ENCODE measurements at regions not wholly inside any gene's neighbourhood (a gene's known extent, or its start where the extent isn't known, plus 50 kb on each side); places are given as distances from the start of the nearest gene placed in this dataset.

DNA sequence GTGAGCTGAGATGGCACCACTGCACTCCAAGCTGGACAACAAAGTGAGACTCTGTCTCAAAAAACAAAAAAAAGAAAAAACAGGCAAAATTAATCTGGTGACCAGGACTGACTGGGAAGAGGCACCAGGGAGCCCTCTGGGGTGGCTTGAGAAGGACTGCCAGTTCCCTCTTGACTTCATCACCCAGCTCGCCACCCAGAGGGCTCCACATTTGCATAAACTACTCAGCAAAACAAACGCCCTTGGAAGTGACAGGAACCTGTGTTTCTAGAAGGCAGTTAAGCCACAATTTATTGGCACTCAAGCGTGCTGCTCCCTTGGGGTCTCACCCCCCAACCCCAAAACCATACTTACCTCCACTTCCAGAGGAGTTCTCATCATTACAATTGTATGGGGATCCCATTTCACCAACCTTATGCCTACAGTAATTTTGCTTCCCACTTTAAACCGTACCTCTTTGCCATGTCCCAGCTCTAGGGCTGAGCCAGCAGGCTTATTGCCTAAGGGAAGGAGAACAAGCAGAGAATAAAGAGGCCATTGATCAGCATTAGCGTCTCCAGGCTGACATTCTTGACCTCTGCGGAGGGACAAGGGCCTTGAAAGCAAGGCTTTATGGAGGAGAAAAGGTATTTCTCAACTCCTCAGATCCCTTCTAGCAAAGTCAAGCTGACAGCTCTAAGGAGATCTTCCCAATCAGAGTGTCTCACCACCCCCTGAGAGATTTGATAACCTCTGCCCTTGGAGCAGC is 357.4 kb downstream of the SHQ1 start:
- Histone ChIP-seq H2AFZ (ENCODE audit: low read depth, low read length, severe bottlenecking) (no peak overlapping the region), H3K9ac (ENCODE audit: low read length) (no peak overlapping the region)

DNA sequence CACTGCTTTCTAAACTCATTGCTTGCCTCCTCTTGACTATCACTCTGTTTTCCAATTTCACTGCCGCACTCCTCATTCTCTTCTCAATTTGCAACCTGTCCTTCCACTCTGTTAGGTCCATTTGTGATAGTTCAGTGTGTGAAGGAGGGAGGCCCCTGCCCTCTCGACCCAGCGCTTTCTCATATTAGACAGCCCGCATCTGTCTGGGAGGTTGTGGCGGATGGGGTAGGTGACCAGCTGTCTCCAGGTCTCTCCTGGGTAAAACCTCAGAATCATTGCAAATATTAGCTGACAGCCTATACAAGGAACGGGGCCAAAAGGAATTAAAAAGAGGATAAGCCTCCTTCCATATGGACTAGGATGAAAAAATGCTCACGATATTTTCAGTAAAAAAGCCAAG is 358.3 kb downstream of the SHQ1 start:
- H3K27me3 ChIP-seq (ENCODE audit: low read length): no peaks in the 10 kb centered on the region
- H3K4me2 ChIP-seq (ENCODE audit: low read depth, low read length, poor library complexity, severe bottlenecking): no peak overlapping the region
- no peak overlapping the region for H3K9ac ChIP-seq (ENCODE audit: low read length)

More for the DNA sequence above, 357.4 kb downstream of the SHQ1 start:
- Histone ChIP-seq H3K4me3 (ENCODE audit: insufficient read depth, low read length, poor library complexity, severe bottlenecking) (no peak overlapping the region), H3K79me2 (ENCODE audit: insufficient read depth, low read length) (no peaks in the 10 kb centered on the region), H3K27me3 (ENCODE audit: low read length) (no peaks in the 10 kb centered on the region), H3K9me3 (ENCODE audit: insufficient read depth, low read length) (no peaks in the 10 kb centered on the region), H3K36me3 (ENCODE audit: low read length) (no peaks in the 10 kb centered on the region), H3K9me2 (replicated peaks; ENCODE audit: insufficient read depth, low read length) (no peaks in the 10 kb centered on the region), H3K4me2 (ENCODE audit: low read depth, low read length, poor library complexity, severe bottlenecking) (no peak overlapping the region), H4K20me1 (ENCODE audit: low read depth, low read length) (no peaks in the 10 kb centered on the region), H3K27ac (ENCODE audit: low read depth, low read length) (no peak overlapping the region), H3F3A (ENCODE audit: insufficient read depth) (no peaks in the 10 kb centered on the region)
- TF ChIP-seq, protein P1, sequence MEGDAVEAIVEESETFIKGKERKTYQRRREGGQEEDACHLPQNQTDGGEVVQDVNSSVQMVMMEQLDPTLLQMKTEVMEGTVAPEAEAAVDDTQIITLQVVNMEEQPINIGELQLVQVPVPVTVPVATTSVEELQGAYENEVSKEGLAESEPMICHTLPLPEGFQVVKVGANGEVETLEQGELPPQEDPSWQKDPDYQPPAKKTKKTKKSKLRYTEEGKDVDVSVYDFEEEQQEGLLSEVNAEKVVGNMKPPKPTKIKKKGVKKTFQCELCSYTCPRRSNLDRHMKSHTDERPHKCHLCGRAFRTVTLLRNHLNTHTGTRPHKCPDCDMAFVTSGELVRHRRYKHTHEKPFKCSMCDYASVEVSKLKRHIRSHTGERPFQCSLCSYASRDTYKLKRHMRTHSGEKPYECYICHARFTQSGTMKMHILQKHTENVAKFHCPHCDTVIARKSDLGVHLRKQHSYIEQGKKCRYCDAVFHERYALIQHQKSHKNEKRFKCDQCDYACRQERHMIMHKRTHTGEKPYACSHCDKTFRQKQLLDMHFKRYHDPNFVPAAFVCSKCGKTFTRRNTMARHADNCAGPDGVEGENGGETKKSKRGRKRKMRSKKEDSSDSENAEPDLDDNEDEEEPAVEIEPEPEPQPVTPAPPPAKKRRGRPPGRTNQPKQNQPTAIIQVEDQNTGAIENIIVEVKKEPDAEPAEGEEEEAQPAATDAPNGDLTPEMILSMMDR (IDR thresholded peaks at IDR 0.05; ENCODE audit: insufficient read depth, low read length, poor library complexity, severe bottlenecking): no peak
- TF ChIP-seq EZH2phosphoT487 (conservative IDR thresholded peaks at IDR 0.05; ENCODE audit: low read length): no peak

DNA sequence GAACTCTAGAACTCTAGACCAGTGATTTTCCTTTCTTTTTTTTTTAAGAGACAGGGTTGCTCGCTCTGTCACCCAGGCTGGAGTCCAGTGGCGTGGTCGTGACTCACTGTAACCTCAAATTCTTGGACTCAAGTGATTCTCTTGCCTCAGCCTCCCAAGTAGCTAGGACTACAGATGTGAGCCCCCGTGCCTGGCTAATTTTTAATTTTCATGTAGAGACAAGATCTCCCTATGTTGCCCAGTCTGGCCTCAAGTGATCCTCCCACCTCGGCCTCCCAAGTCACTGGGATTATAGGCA is 359.6 kb downstream of the SHQ1 start:
- H3K27me3 ChIP-seq (ENCODE audit: low read length): no peaks in the 10 kb centered on the region
- no peaks in the 10 kb centered on the region for H4K20me1 ChIP-seq (ENCODE audit: low read depth, low read length)
- TF ChIP-seq, protein P1 (IDR thresholded peaks at IDR 0.05; ENCODE audit: insufficient read depth, low read length, poor library complexity, severe bottlenecking): no peak
- no peak for TF ChIP-seq EZH2phosphoT487 (conservative IDR thresholded peaks at IDR 0.05; ENCODE audit: low read length)
- H3K9ac ChIP-seq (ENCODE audit: low read length): no peak overlapping the region
- H3K36me3 ChIP-seq (ENCODE audit: low read length): no peaks in the 10 kb centered on the region
- H3K4me3 ChIP-seq (ENCODE audit: insufficient read depth, low read length, poor library complexity, severe bottlenecking): no peak overlapping the region
- H3K9me3 ChIP-seq (ENCODE audit: insufficient read depth, low read length): no peaks in the 10 kb centered on the region
- no peak overlapping the region for H3K4me2 ChIP-seq (ENCODE audit: low read depth, low read length, poor library complexity, severe bottlenecking)
- no peak overlapping the region for H2AFZ ChIP-seq (ENCODE audit: low read depth, low read length, severe bottlenecking)
- H3K9me2 ChIP-seq (replicated peaks; ENCODE audit: insufficient read depth, low read length): no peaks in the 10 kb centered on the region
- H3K27ac ChIP-seq (ENCODE audit: low read depth, low read length): no peak overlapping the region
- no peaks in the 10 kb centered on the region for H3F3A ChIP-seq (ENCODE audit: insufficient read depth)
- no peaks in the 10 kb centered on the region for H3K79me2 ChIP-seq (ENCODE audit: insufficient read depth, low read length)

More for the DNA sequence above, 358.3 kb downstream of the SHQ1 start:
- Histone ChIP-seq H3K9me2 (replicated peaks; ENCODE audit: insufficient read depth, low read length) (no peaks in the 10 kb centered on the region), H3K9me3 (ENCODE audit: insufficient read depth, low read length) (no peaks in the 10 kb centered on the region), H3K4me3 (ENCODE audit: insufficient read depth, low read length, poor library complexity, severe bottlenecking) (no peak overlapping the region), H3K79me2 (ENCODE audit: insufficient read depth, low read length) (no peaks in the 10 kb centered on the region), H3K36me3 (ENCODE audit: low read length) (no peaks in the 10 kb centered on the region), H3K27ac (ENCODE audit: low read depth, low read length) (no peak overlapping the region), H4K20me1 (ENCODE audit: low read depth, low read length) (no peaks in the 10 kb centered on the region), H2AFZ (ENCODE audit: low read depth, low read length, severe bottlenecking) (no peak overlapping the region), H3F3A (ENCODE audit: insufficient read depth) (no peaks in the 10 kb centered on the region)
- TF ChIP-seq, protein P1 (IDR thresholded peaks at IDR 0.05; ENCODE audit: insufficient read depth, low read length, poor library complexity, severe bottlenecking): no peak
- no peak for TF ChIP-seq EZH2phosphoT487 (conservative IDR thresholded peaks at IDR 0.05; ENCODE audit: low read length)

Measured in SU-DHL-6 (cell line).